Loucy (cell line): ENCODE measurements at regions not wholly inside any gene's neighbourhood (a gene's known extent, or its start where the extent isn't known, plus 50 kb on each side); places are given as distances from the start of the nearest gene placed in this dataset.

ENCODE experiments used
- H2AFZ ChIP-seq: fragments of 200-600 bp; sonication (generic); 2 replicates; pipeline ENCODE4 v1.6.0; 2016; ENCODE audit warnings: antibody characterized with exemption, mild to moderate bottlenecking, low read length, moderate library complexity
- H3F3A ChIP-seq: fragments of 200-600 bp; 2 replicates; pipeline ENCODE4 v1.6.0; 2016; ENCODE audit warnings: antibody characterized with exemption, low read depth, mild to moderate bottlenecking
- H3K27me3 ChIP-seq: fragments of 200-600 bp; sonication (generic); 2 replicates; pipeline ENCODE4 v1.6.1; 2014; ENCODE audit warnings: low read length, mild to moderate bottlenecking; ENCODE audit not compliant: insufficient read depth, poor library complexity, severe bottlenecking
- H3K36me3 ChIP-seq: fragments of 200-600 bp; sonication (generic); 2 replicates; pipeline ENCODE4 v1.6.1; 2016; ENCODE audit warnings: low read length; ENCODE audit not compliant: insufficient read depth
- H3K4me1 ChIP-seq: fragments of 200-600 bp; sonication (generic); 2 replicates; pipeline ENCODE4 v1.5.1; 2014; ENCODE audit warnings: low read length, mild to moderate bottlenecking; ENCODE audit not compliant: insufficient read depth, poor library complexity, severe bottlenecking
- H3K4me2 ChIP-seq: fragments of 200-600 bp; sonication (generic); 2 replicates; pipeline ENCODE4 v1.6.0; 2014; ENCODE audit warnings: antibody characterized with exemption, low read length, low read depth, mild to moderate bottlenecking; ENCODE audit not compliant: poor library complexity, severe bottlenecking
- H3K4me3 ChIP-seq: fragments of 200-600 bp; sonication (generic); 2 replicates; pipeline ENCODE4 v1.5.1; 2014; ENCODE audit warnings: low read length, mild to moderate bottlenecking, mixed read lengths; ENCODE audit not compliant: poor library complexity, severe bottlenecking
- H3K79me2 ChIP-seq: fragments of 200-600 bp; sonication (generic); 2 replicates; pipeline ENCODE4 v1.6.1; 2014; ENCODE audit warnings: low read length; ENCODE audit not compliant: insufficient read depth
- H3K9ac ChIP-seq: fragments of 200-600 bp; sonication (generic); 2 replicates; pipeline ENCODE4 v1.6.0; 2014; ENCODE audit warnings: mild to moderate bottlenecking, low read depth, low read length, moderate library complexity; ENCODE audit not compliant: poor library complexity, severe bottlenecking
- H3K9me2 ChIP-seq: fragments of 200-600 bp; sonication (generic); replicated peaks from 2 replicates; pipeline ENCODE4 v1.6.1; 2016; ENCODE audit warnings: low read depth, low read length, mixed read lengths
- H3K9me3 ChIP-seq: fragments of 200-600 bp; sonication (generic); 2 replicates; pipeline ENCODE4 v1.6.1; 2014; ENCODE audit warnings: mild to moderate bottlenecking, antibody characterized with exemption, low read length, low read depth; ENCODE audit not compliant: insufficient read depth
- H4K20me1 ChIP-seq: fragments of 200-600 bp; sonication (generic); 2 replicates; pipeline ENCODE4 v1.6.0; 2014; ENCODE audit warnings: antibody characterized with exemption, low read length, mild to moderate bottlenecking; ENCODE audit not compliant: insufficient read depth, poor library complexity, severe bottlenecking
- CTCF ChIP-seq: fragments of 200-600 bp; sonication (generic); conservative IDR thresholded peaks from 2 replicates; pipeline ENCODE4 v1.5.1; 2014; ENCODE audit warnings: mild to moderate bottlenecking, antibody characterized with exemption, low read length
- EZH2phosphoT487 ChIP-seq: fragments of 200-600 bp; IDR thresholded peaks from 2 replicates; pipeline ENCODE4 v1.6.1; 2018; ENCODE audit warnings: antibody characterized with exemption, mild to moderate bottlenecking, moderate library complexity, borderline replicate concordance

GRCh38 chr1:79845936-79846335 is 839.4 kb upstream of the ADGRL4 start:
- H2AFZ ChIP-seq, result no peak overlapping the region
- no peak overlapping the region for H3K4me3 ChIP-seq
- H3K4me2 ChIP-seq, result no peak overlapping the region
- H3K27me3 ChIP-seq, result no peaks in the 10 kb centered on the region
- H3K4me1 ChIP-seq, result no peaks in the 10 kb centered on the region
- no peaks in the 10 kb centered on the region for H3K9me2 ChIP-seq
- H3K36me3 ChIP-seq, result no peaks in the 10 kb centered on the region
- no peak overlapping the region for H3K9ac ChIP-seq
- TF ChIP-seq EZH2phosphoT487 (no peak), CTCF (no peak)
- no peaks in the 10 kb centered on the region for H3F3A ChIP-seq
- no peaks in the 10 kb centered on the region for H4K20me1 ChIP-seq
- H3K79me2 ChIP-seq, result no peaks in the 10 kb centered on the region
- no peaks in the 10 kb centered on the region for H3K9me3 ChIP-seq

- Histone ChIP-seq H3K9me2 (no peaks in the 10 kb centered on the region), H2AFZ (no peak overlapping the region), H3K79me2 (no peaks in the 10 kb centered on the region), H3K9me3 (no peaks in the 10 kb centered on the region), H3K4me2 (no peak overlapping the region), H3K4me3 (no peak overlapping the region), H3K4me1 (no peaks in the 10 kb centered on the region), H3F3A (no peaks in the 10 kb centered on the region), H3K36me3 (no peaks in the 10 kb centered on the region), H3K9ac (no peak overlapping the region), H3K27me3 (no peaks in the 10 kb centered on the region), H4K20me1 (no peaks in the 10 kb centered on the region)
- TF ChIP-seq CTCF (no peak), EZH2phosphoT487 (no peak)
Measured at GRCh38 chr1:79842811-79843210, 836.3 kb upstream of the ADGRL4 start.

GRCh38 chr1:79839882-79840281 is 833.4 kb upstream of the ADGRL4 start:
- Histone ChIP-seq H3K79me2 (no peaks in the 10 kb centered on the region), H3K4me1 (no peaks in the 10 kb centered on the region), H3K36me3 (no peaks in the 10 kb centered on the region), H3K9me2 (no peaks in the 10 kb centered on the region), H2AFZ (no peak overlapping the region), H3K4me2 (no peak overlapping the region), H4K20me1 (no peaks in the 10 kb centered on the region), H3K9me3 (no peaks in the 10 kb centered on the region), H3K27me3 (no peaks in the 10 kb centered on the region), H3K4me3 (no peak overlapping the region), H3F3A (no peaks in the 10 kb centered on the region), H3K9ac (no peak overlapping the region)
- TF ChIP-seq CTCF, result no peak
